Neuronal stem cell (in vitro differentiated cells): ENCODE measurements at regions not wholly inside any gene's neighbourhood (a gene's known extent, or its start where the extent isn't known, plus 50 kb on each side); places are given as distances from the start of the nearest gene placed in this dataset.

Source experiments
- DNase-seq: peaks from one replicate; pipeline ENCODE4 v3.0.0-alpha.2; 2013; ENCODE audit warnings: low spot score
- H2AFZ ChIP-seq: one replicate; pipeline ENCODE4 v1.6.1; 2013; ENCODE audit warnings: mild to moderate bottlenecking, low read length, inconsistent platforms
- H2AK5ac ChIP-seq: 2 replicates; pipeline ENCODE4 v1.6.1; 2013; ENCODE audit warnings: low read depth, mild to moderate bottlenecking, inconsistent platforms, low read length, moderate library complexity, mixed read lengths
- H2BK120ac ChIP-seq: 2 replicates; pipeline ENCODE4 v1.6.1; 2013; ENCODE audit warnings: low read depth, mild to moderate bottlenecking, inconsistent platforms, low read length, moderate library complexity, mixed read lengths
- H2BK12ac ChIP-seq: one replicate; pipeline ENCODE4 v1.6.1; 2013; ENCODE audit warnings: low read length, inconsistent platforms
- H2BK15ac ChIP-seq: 2 replicates; pipeline ENCODE4 v1.6.1; 2013; ENCODE audit warnings: mild to moderate bottlenecking, low read length, inconsistent platforms, mixed read lengths
- H2BK5ac ChIP-seq: one replicate; pipeline ENCODE4 v1.6.1; 2013; ENCODE audit warnings: inconsistent platforms, mild to moderate bottlenecking, low read length, moderate library complexity
- H3K14ac ChIP-seq: one replicate; pipeline ENCODE4 v1.6.1; 2013; ENCODE audit warnings: low read length, inconsistent platforms
- H3K18ac ChIP-seq: 2 replicates; pipeline ENCODE4 v1.6.1; 2013; ENCODE audit warnings: low read length, inconsistent platforms
- H3K23ac ChIP-seq: 2 replicates; pipeline ENCODE4 v1.6.1; 2013; ENCODE audit warnings: low read depth, mild to moderate bottlenecking, mixed read lengths, low read length, inconsistent platforms; ENCODE audit not compliant: poor library complexity
- H3K27ac ChIP-seq: replicated peaks from 3 replicates; pipeline ENCODE4 v1.5.1; 2013; ENCODE audit warnings: low read length, inconsistent platforms
- H3K27me3 ChIP-seq, 3 experiments: 2 replicates each; pipeline ENCODE4 v1.6.1; 2013; ENCODE audit warnings: low read length in 3 of 3, mild to moderate bottlenecking in 2 of 3, inconsistent platforms in 1 of 3, low read depth in 1 of 3, mixed read lengths in 1 of 3, moderate library complexity in 1 of 3; ENCODE audit not compliant: control insufficient read depth in 3 of 3, insufficient read depth in 3 of 3
- H3K36me3 ChIP-seq, 2 donors: replicated peaks in 1 of 2; 2 replicates each; pipeline ENCODE4 v1.6.1; 2013; ENCODE audit warnings: low read length in 2 of 2; ENCODE audit not compliant: control insufficient read depth in 2 of 2, insufficient read depth in 2 of 2
- H3K4ac ChIP-seq: 2 replicates; pipeline ENCODE4 v1.6.1; 2013; ENCODE audit warnings: inconsistent platforms, mild to moderate bottlenecking, low read length, moderate library complexity
- H3K4me1 ChIP-seq, 2 donors: 1 replicate in 1 of 2; 2 replicates in 1 of 2; pipeline ENCODE4 v1.6.1; 2013; ENCODE audit warnings: low read length in 2 of 2, low read depth in 1 of 2; ENCODE audit not compliant: control insufficient read depth in 2 of 2, insufficient read depth in 1 of 2
- H3K4me2 ChIP-seq: one replicate; pipeline ENCODE4 v1.6.1; 2013; ENCODE audit warnings: mild to moderate bottlenecking, low read length, inconsistent platforms; ENCODE audit not compliant: insufficient read depth, poor library complexity, severe bottlenecking
- H3K4me3 ChIP-seq, 2 donors: 2 replicates each; pipeline ENCODE4 v1.5.1; 2013; ENCODE audit warnings: low read length in 2 of 2, mild to moderate bottlenecking in 2 of 2, inconsistent platforms in 1 of 2, moderate library complexity in 1 of 2
- H3K79me1 ChIP-seq: one replicate; pipeline ENCODE4 v1.6.1; 2013; ENCODE audit warnings: low read depth, mild to moderate bottlenecking, inconsistent platforms, low read length, moderate library complexity
- H3K9ac ChIP-seq: one replicate; pipeline ENCODE4 v1.6.1; 2013; ENCODE audit warnings: mild to moderate bottlenecking, low read depth, low read length, inconsistent platforms; ENCODE audit not compliant: poor library complexity
- H3K9me3 ChIP-seq, 2 donors: replicated peaks in 1 of 2; 2 replicates each; pipeline versions ENCODE3 to v1.6.1; 2013; ENCODE audit warnings: low read length in 2 of 2, mild to moderate bottlenecking in 2 of 2, inconsistent platforms in 1 of 2, low read depth in 1 of 2, mixed read lengths in 1 of 2, moderate library complexity in 1 of 2; ENCODE audit not compliant: control insufficient read depth in 2 of 2, insufficient read depth in 1 of 2
- H4K8ac ChIP-seq: one replicate; pipeline ENCODE4 v1.6.1; 2013; ENCODE audit warnings: low read depth, mild to moderate bottlenecking, inconsistent platforms, low read length, moderate library complexity
- H4K91ac ChIP-seq: one replicate; pipeline ENCODE4 v1.6.1; 2013; ENCODE audit warnings: low read length, low read depth, mild to moderate bottlenecking, inconsistent platforms; ENCODE audit not compliant: poor library complexity
- WGBS, 2 donors: extraction: QIAGEN DNeasy Blood & Tissue Kit; methylation state at CpG; one replicate each; pipeline ENCODE4 v1.1.7; 2013; ENCODE audit warnings: missing lambda C conversion rate in 2 of 2, mixed read lengths in 1 of 2; ENCODE audit not compliant: insufficient read length in 2 of 2, insufficient replicate concordance in 1 of 2; ENCODE audit errors: extremely low coverage in 2 of 2; 5-methylcytosine and 5-hydroxymethylcytosine counted together

DNA sequence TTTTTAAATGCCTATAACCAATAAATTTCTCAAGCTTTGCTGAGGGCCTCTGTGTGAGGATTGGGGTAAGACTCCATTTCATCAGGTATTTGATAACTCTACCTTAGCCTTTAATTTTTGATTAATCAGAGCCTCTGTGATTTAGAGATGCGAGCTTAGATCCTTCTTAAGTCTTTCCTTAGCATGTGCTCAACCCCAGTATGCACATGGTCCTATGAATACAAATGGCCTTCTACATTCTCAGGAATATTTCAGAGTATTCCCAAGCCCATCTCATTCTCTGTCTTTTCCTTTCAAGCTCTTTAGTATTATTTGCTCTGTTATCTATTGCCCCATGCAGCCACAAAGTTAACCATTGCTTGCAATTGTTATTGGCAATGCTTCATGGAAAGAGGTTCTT lies 1407.7 kb downstream of the LRFN5 start:
- Histone ChIP-seq H2BK5ac (no peak overlapping the region), H2BK15ac (no peak overlapping the region), H4K8ac (no peak overlapping the region), H2AFZ (no peak overlapping the region), H3K4me1 (no peaks in the 10 kb centered on the region), H3K18ac (no peak overlapping the region), H3K79me1 (no peaks in the 10 kb centered on the region), H3K14ac (no peak overlapping the region), H3K9ac (no peak overlapping the region), H3K4me3 (no peak overlapping the region), H3K4ac (no peak overlapping the region), H3K9me3 (no peaks in the 10 kb centered on the region), H3K27me3 (no peaks in the 10 kb centered on the region), H2BK120ac (no peak overlapping the region), H3K23ac (no peak overlapping the region), H2BK12ac (no peak overlapping the region), H3K27ac (no peak overlapping the region), H2AK5ac (no peak overlapping the region), H4K91ac (no peak overlapping the region), H3K36me3 (no peaks in the 10 kb centered on the region), H3K4me2 (no peak overlapping the region)
- no peak for DNase-seq
- WGBS, 2 donors = no CpG with 5 or more reads among the region's 1 CpG

DNA sequence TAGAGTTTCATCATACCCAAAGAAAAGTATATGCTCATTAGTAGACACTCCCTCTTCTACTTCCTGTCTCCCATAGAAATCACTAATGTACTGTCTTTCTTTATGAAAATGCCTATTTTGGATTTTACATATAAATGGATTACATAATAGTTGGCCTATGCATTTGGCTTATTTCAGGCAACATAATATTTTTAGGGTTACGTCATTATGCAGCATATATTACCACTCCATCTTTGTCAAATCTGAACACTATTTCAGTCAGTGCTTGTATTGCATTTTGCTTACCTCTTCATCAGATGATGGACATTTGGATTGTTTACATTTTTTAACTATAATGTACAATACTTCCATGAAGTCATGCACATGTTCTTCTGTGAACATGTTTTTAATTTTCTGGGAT lies 1406.1 kb downstream of the LRFN5 start:
- Histone ChIP-seq H2AFZ (no peak overlapping the region), H3K4ac (no peak overlapping the region)
- WGBS, 2 donors = no CpG with 5 or more reads among the region's 1 CpG

DNA sequence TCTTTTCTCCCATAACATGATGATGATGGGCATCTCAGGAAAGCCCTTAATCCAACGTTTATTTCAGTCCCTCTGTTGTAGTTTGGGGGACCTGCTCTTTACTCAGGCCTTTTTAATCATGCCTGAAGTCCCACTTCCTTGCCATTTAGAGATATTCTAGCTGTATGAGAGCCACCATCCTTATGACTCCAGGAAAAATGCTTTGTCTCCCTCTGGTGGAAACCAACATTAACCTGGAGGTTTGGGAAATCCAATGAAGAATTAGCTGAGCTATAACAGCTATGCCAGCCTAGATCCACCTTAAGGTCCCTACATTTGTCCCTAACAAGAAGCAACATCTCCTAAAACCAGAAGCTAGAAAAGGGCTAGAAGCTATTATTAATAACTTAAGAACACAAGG lies 1399.1 kb downstream of the LRFN5 start:
- H3K4me3 ChIP-seq = no peak overlapping the region
- no peak overlapping the region for H3K4me2 ChIP-seq
- H2AFZ ChIP-seq = no peak overlapping the region
- H2AK5ac ChIP-seq = no peak overlapping the region
- H3K9me3 ChIP-seq = peaks cover 9 to 11% of the 10 kb centered on the region in 2 donors
- WGBS, 2 donors = no CpG with 5 or more reads among the region's 1 CpG
- H2BK5ac ChIP-seq = no peak overlapping the region
- H2BK12ac ChIP-seq = no peak overlapping the region
- no peak overlapping the region for H3K18ac ChIP-seq
- H4K8ac ChIP-seq = no peak overlapping the region
- no peaks in the 10 kb centered on the region for H3K79me1 ChIP-seq
- H2BK15ac ChIP-seq = no peak overlapping the region
- H3K27me3 ChIP-seq = no peaks in the 10 kb centered on the region
- H3K23ac ChIP-seq = no peak overlapping the region
- H4K91ac ChIP-seq = no peak overlapping the region
- H3K14ac ChIP-seq = no peak overlapping the region
- H3K9ac ChIP-seq = no peak overlapping the region
- no peak for DNase-seq
- no peaks in the 10 kb centered on the region for H3K4me1 ChIP-seq
- H2BK120ac ChIP-seq = no peak overlapping the region
- no peak overlapping the region for H3K27ac ChIP-seq
- no peak overlapping the region for H3K4ac ChIP-seq
- no peaks in the 10 kb centered on the region for H3K36me3 ChIP-seq

More for the DNA sequence above, 1406.1 kb downstream of the LRFN5 start:
- Histone ChIP-seq H3K9ac (no peak overlapping the region), H3K4me1 (no peaks in the 10 kb centered on the region), H3K79me1 (no peaks in the 10 kb centered on the region), H3K27me3 (no peaks in the 10 kb centered on the region), H3K14ac (no peak overlapping the region), H3K4me3 (no peak overlapping the region), H3K4me2 (no peak overlapping the region), H2BK120ac (no peak overlapping the region), H3K18ac (no peak overlapping the region), H3K27ac (no peak overlapping the region), H4K8ac (no peak overlapping the region), H3K9me3 (no peaks in the 10 kb centered on the region), H2BK15ac (no peak overlapping the region), H2BK5ac (no peak overlapping the region), H2AK5ac (no peak overlapping the region), H3K36me3 (no peaks in the 10 kb centered on the region), H4K91ac (no peak overlapping the region), H2BK12ac (no peak overlapping the region), H3K23ac (no peak overlapping the region)
- no peak for DNase-seq

DNA sequence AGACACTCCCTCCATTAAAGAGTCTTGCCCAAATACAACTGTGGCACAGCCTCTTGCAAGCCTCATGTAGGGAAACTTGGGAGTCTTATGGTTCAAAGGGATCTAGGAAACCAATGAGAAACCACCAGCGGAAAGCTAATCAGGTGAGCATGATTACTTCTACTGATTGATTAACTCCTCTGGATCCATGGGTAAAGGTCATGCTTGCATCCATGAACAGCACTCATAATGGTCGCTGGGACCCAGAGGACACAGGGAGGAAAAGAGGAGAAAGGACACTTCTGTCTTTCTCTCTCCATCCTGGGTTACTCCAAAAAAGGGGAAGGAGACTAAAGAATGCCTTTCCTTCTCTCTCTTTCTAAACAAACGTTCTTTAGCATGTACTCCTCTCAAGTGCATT lies 1397.2 kb downstream of the LRFN5 start:
- H3K23ac ChIP-seq = no peak overlapping the region
- no peak overlapping the region for H3K4me3 ChIP-seq
- H2AK5ac ChIP-seq = no peak overlapping the region
- no peak overlapping the region for H3K27ac ChIP-seq
- no peaks in the 10 kb centered on the region for H3K4me1 ChIP-seq
- H3K4ac ChIP-seq = no peak overlapping the region
- no peaks in the 10 kb centered on the region for H3K27me3 ChIP-seq
- no peak overlapping the region for H3K9ac ChIP-seq
- no peak overlapping the region for H2BK120ac ChIP-seq
- H3K79me1 ChIP-seq = no peaks in the 10 kb centered on the region
- H2AFZ ChIP-seq = no peak overlapping the region
- no peak overlapping the region for H2BK5ac ChIP-seq
- no peak overlapping the region for H3K18ac ChIP-seq
- H4K8ac ChIP-seq = no peak overlapping the region
- no CpG with 5 or more reads among the region's 3 CpGs for WGBS, 2 donors
- peaks cover 9 to 11% of the 10 kb centered on the region in 2 donors for H3K9me3 ChIP-seq
- no peak overlapping the region for H2BK15ac ChIP-seq
- DNase-seq = no peak
- no peaks in the 10 kb centered on the region for H3K36me3 ChIP-seq
- no peak overlapping the region for H3K4me2 ChIP-seq
- no peak overlapping the region for H4K91ac ChIP-seq
- H2BK12ac ChIP-seq = no peak overlapping the region
- no peak overlapping the region for H3K14ac ChIP-seq
